ENCODE measurements at regions not wholly inside any gene's neighbourhood (a gene's known extent, or its start where the extent isn't known, plus 50 kb on each side); places are given as distances from the start of the nearest gene placed in this dataset.
"Not testable (repeated sequence)": the region's sequence is repeated elsewhere in the genome, so short reads cannot be mapped to it uniquely, and the experiment has no call there.

DNA sequence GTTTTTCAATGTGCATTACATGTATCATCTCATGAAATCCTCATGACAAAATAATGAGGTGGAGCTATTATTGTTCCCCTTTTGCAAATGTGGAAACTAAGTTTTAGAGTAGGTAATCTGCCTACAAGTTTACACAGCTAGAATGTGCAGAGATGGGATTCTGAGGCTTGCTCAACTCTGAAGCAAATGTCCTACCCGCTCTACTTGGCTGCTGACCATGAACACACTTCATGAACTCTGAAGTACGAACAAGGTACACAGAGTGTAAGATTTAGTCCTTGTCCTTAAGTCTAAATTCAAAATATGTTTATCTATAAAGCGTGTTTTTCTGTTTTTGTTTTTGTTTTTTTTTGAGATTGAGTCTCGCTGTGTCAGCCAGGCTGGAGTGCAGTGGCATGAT lies 63.6 kb upstream of the NOTCH2NLA start:
- TF ChIP-seq, protein P1, sequence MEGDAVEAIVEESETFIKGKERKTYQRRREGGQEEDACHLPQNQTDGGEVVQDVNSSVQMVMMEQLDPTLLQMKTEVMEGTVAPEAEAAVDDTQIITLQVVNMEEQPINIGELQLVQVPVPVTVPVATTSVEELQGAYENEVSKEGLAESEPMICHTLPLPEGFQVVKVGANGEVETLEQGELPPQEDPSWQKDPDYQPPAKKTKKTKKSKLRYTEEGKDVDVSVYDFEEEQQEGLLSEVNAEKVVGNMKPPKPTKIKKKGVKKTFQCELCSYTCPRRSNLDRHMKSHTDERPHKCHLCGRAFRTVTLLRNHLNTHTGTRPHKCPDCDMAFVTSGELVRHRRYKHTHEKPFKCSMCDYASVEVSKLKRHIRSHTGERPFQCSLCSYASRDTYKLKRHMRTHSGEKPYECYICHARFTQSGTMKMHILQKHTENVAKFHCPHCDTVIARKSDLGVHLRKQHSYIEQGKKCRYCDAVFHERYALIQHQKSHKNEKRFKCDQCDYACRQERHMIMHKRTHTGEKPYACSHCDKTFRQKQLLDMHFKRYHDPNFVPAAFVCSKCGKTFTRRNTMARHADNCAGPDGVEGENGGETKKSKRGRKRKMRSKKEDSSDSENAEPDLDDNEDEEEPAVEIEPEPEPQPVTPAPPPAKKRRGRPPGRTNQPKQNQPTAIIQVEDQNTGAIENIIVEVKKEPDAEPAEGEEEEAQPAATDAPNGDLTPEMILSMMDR (conservative IDR thresholded peaks at IDR 0.05; ENCODE audit: low read depth in 2 of 2) = not testable (repeated sequence)
- TF ChIP-seq EZH2phosphoT487 (IDR thresholded peaks at IDR 0.05; ENCODE audit: unreplicated experiment) = not testable (repeated sequence)
